HL-60 (cell line): ENCODE measurements at regions not wholly inside any gene's neighbourhood (a gene's known extent, or its start where the extent isn't known, plus 50 kb on each side); places are given as distances from the start of the nearest gene placed in this dataset.

Source experiments
- GABPA ChIP-seq: IDR thresholded peaks from 2 replicates; pipeline ENCODE4 v1.6.1; 2012; ENCODE audit warnings: low read depth
- TF ChIP-seq, protein P1 (sequence below): IDR thresholded peaks from one replicate; pipeline ENCODE4 v1.5.1; 2011; ENCODE audit warnings: low read length, control low read depth, inconsistent platforms; ENCODE audit not compliant: insufficient read depth
- TF ChIP-seq, protein P2 (sequence below): IDR thresholded peaks from 2 replicates; pipeline ENCODE4 v1.6.1; 2012; ENCODE audit warnings: low read depth; ENCODE audit not compliant: insufficient replicate concordance

DNA sequence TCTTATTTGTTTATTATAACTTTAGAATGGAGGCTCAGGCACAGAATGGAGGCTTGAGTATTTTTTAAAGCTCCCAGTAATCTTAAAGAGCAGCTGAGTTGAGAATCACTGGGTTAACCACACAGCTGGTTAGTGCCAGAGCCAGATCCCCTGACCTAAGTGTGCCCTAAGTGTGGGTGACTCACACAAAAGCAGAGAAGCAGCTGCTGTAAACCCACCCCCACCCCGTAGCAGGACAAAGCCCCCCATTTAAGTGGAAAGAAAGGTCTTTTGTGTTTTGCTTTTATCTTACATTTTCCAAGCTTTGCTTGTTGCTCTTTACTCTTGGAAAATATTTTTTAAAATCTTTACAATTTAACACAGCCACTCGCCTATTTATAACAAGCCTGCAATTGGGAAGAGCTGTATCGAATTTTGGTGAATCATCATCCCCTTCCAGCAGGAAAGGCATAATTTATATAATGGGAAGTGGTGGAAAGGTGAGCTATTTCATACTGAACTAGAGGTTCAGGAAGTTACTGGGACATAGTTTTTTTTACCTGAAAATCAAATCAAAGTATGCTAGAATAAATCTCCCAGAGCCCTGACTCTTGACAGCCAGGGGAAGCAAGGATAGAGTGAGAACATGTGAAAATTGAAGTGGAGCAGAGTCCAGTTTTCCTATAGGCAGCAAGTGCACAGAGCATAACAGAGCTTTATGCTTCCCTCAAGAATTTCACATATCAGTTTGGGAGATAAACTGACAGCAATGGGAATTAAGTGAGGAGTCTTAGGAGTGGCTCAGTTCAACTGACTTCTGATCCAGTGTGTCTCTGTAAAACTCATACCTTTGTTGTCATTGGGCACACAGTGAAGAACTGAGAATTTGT, 405.7 kb downstream of the AASDHPPT start:
- TF ChIP-seq, protein P1, sequence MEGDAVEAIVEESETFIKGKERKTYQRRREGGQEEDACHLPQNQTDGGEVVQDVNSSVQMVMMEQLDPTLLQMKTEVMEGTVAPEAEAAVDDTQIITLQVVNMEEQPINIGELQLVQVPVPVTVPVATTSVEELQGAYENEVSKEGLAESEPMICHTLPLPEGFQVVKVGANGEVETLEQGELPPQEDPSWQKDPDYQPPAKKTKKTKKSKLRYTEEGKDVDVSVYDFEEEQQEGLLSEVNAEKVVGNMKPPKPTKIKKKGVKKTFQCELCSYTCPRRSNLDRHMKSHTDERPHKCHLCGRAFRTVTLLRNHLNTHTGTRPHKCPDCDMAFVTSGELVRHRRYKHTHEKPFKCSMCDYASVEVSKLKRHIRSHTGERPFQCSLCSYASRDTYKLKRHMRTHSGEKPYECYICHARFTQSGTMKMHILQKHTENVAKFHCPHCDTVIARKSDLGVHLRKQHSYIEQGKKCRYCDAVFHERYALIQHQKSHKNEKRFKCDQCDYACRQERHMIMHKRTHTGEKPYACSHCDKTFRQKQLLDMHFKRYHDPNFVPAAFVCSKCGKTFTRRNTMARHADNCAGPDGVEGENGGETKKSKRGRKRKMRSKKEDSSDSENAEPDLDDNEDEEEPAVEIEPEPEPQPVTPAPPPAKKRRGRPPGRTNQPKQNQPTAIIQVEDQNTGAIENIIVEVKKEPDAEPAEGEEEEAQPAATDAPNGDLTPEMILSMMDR: no peak
- TF ChIP-seq, protein P2, sequence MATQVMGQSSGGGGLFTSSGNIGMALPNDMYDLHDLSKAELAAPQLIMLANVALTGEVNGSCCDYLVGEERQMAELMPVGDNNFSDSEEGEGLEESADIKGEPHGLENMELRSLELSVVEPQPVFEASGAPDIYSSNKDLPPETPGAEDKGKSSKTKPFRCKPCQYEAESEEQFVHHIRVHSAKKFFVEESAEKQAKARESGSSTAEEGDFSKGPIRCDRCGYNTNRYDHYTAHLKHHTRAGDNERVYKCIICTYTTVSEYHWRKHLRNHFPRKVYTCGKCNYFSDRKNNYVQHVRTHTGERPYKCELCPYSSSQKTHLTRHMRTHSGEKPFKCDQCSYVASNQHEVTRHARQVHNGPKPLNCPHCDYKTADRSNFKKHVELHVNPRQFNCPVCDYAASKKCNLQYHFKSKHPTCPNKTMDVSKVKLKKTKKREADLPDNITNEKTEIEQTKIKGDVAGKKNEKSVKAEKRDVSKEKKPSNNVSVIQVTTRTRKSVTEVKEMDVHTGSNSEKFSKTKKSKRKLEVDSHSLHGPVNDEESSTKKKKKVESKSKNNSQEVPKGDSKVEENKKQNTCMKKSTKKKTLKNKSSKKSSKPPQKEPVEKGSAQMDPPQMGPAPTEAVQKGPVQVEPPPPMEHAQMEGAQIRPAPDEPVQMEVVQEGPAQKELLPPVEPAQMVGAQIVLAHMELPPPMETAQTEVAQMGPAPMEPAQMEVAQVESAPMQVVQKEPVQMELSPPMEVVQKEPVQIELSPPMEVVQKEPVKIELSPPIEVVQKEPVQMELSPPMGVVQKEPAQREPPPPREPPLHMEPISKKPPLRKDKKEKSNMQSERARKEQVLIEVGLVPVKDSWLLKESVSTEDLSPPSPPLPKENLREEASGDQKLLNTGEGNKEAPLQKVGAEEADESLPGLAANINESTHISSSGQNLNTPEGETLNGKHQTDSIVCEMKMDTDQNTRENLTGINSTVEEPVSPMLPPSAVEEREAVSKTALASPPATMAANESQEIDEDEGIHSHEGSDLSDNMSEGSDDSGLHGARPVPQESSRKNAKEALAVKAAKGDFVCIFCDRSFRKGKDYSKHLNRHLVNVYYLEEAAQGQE: no peak
- TF ChIP-seq GABPA: no peak
